ENCODE measurements at regions not wholly inside any gene's neighbourhood (a gene's known extent, or its start where the extent isn't known, plus 50 kb on each side); places are given as distances from the start of the nearest gene placed in this dataset.
A peak's percentile ranks its signal among the peaks of the same experiment; 100 is the strongest.

DNA sequence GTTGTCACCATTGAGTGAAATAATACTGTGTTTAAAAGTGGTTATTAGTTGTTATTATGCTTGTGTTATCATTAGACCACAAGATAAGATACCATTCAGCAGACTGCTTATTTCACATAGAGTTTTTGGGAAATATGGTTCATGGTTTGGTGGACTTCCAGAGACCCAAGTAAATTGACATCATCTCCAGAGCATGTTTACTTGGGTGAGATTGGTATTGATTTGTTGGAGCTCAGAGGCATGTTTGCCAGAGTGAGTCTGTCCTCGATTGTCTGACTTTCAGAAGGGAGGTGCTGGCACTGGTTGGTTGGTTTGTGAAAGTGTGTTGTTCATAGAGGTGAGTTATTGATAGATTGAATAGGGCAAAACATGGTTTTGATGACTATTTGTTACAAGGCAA is 291.4 kb downstream of the TGFB2 start:
- no peaks in the 10 kb centered on the region for H3K4me1 ChIP-seq
- WGBS, 2 donors, result 63 to 67% methylated on average over 1 of the region's 1 CpG
- H3K27ac ChIP-seq, result no peak overlapping the region
- no peak overlapping the region for H3K4me3 ChIP-seq
- H3K36me3 ChIP-seq, result no peaks in the 10 kb centered on the region
- ATAC-seq (ENCODE audit: low FRiP score in 2 of 2) (no peak), DNase-seq (no peak)
- TF ChIP-seq EP300 (IDR thresholded peaks at IDR 0.05), result no peak
- no peak for TF ChIP-seq POLR2AphosphoS5 (IDR thresholded peaks at IDR 0.05)
- no peak for TF ChIP-seq POLR2A (IDR thresholded peaks at IDR 0.05)
- no peak for TF ChIP-seq CTCF (IDR thresholded peaks at IDR 0.05)
- peaks cover 0 to under 1% (median 0%) of the 10 kb centered on the region in 4 donors for H3K9me3 ChIP-seq
- H3K27me3 ChIP-seq, result no peaks in the 10 kb centered on the region

- Histone ChIP-seq H3K27me3 (no peaks in the 10 kb centered on the region), H3K4me3 (no peak overlapping the region), H3K9me3 (no peaks in the 10 kb centered on the region), H3K4me1 (no peaks in the 10 kb centered on the region), H3K36me3 (no peaks in the 10 kb centered on the region), H3K27ac (no peak overlapping the region)
- TF ChIP-seq EP300 (IDR thresholded peaks at IDR 0.05) (no peak), CTCF (IDR thresholded peaks at IDR 0.05) (no peak), POLR2AphosphoS5 (IDR thresholded peaks at IDR 0.05) (no peak), POLR2A (IDR thresholded peaks at IDR 0.05) (no peak)
- WGBS, 2 donors, result 94 to 97% methylated on average over 3 of the region's 3 CpGs
- no peak for DNase-seq
- no peak for ATAC-seq (ENCODE audit: low FRiP score in 2 of 2)
Measured at GRCh38 chr1:218640173-218640572, 295.0 kb downstream of the TGFB2 start.

GRCh38 chr1:218642033-218642948 is 297.2 kb downstream of the TGFB2 start:
- Histone ChIP-seq H3K36me3 (no peaks in the 10 kb centered on the region), H3K4me1 (no peaks in the 10 kb centered on the region), H3K9me3 (no peaks in the 10 kb centered on the region), H3K27ac (no peak overlapping the region), H3K27me3 (no peaks in the 10 kb centered on the region), H3K4me3 (no peak overlapping the region)
- no peak for TF ChIP-seq POLR2A (IDR thresholded peaks at IDR 0.05)
- TF ChIP-seq CTCF (IDR thresholded peaks at IDR 0.05), result no peak
- TF ChIP-seq EP300 (IDR thresholded peaks at IDR 0.05), result no peak
- TF ChIP-seq POLR2AphosphoS5 (IDR thresholded peaks at IDR 0.05), result no peak
- ATAC-seq (ENCODE audit: low FRiP score in 2 of 2), result peak in 1 of 2 donors; percentile 23
- DNase-seq, result no peak
- 79 to 83% methylated on average over 5 of the region's 5 CpGs for WGBS, 2 donors

- DNase-seq, result no peak
- 93 to 98% methylated on average over 4 of the region's 4 CpGs for WGBS, 2 donors
- no peaks in the 10 kb centered on the region for H3K36me3 ChIP-seq
- TF ChIP-seq CTCF (IDR thresholded peaks at IDR 0.05) (no peak), EP300 (IDR thresholded peaks at IDR 0.05) (no peak), POLR2AphosphoS5 (IDR thresholded peaks at IDR 0.05) (no peak), POLR2A (IDR thresholded peaks at IDR 0.05) (no peak)
- H3K4me3 ChIP-seq, result no peak overlapping the region
- no peaks in the 10 kb centered on the region for H3K9me3 ChIP-seq
- no peak overlapping the region for H3K27ac ChIP-seq
- H3K27me3 ChIP-seq, result no peaks in the 10 kb centered on the region
- no peak for ATAC-seq (ENCODE audit: low FRiP score in 2 of 2)
- H3K4me1 ChIP-seq, result no peaks in the 10 kb centered on the region
Measured at GRCh38 chr1:218643281-218643680, 298.1 kb downstream of the TGFB2 start.

DNA sequence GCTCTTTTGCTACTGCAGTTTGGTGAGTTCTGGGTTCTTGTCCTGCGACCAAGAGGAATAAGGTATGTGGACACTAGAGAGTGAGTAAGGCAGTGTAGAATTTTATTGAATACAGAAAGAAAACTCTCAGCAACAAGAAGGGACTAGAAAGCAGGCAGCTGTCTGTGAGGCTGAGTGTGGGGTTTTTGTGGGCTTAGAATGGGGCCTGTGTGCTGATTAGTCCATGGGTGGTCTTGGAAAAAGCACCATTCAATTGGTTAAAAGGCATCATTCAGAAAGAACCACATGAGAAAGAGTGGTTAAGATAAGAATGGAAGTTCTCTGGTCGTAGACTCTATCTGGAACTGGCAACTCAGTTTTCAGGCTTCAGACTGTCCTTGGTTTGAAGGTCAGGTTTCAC is 298.8 kb downstream of the TGFB2 start:
- 87 to 95% methylated on average over 2 of the region's 2 CpGs for WGBS, 2 donors
- H3K4me3 ChIP-seq, result no peak overlapping the region
- H3K27me3 ChIP-seq, result no peaks in the 10 kb centered on the region
- DNase-seq, result no peak
- H3K4me1 ChIP-seq, result no peaks in the 10 kb centered on the region
- TF ChIP-seq POLR2A (IDR thresholded peaks at IDR 0.05) (no peak), POLR2AphosphoS5 (IDR thresholded peaks at IDR 0.05) (no peak), EP300 (IDR thresholded peaks at IDR 0.05) (no peak), CTCF (IDR thresholded peaks at IDR 0.05) (no peak)
- H3K27ac ChIP-seq, result no peak overlapping the region
- H3K36me3 ChIP-seq, result no peaks in the 10 kb centered on the region
- no peaks in the 10 kb centered on the region for H3K9me3 ChIP-seq
- ATAC-seq (ENCODE audit: low FRiP score in 2 of 2), result no peak

Data from upper lobe of left lung (tissue), 6 donors.